Astrocyte of the cerebellum (primary cell): ENCODE measurements at regions not wholly inside any gene's neighbourhood (a gene's known extent, or its start where the extent isn't known, plus 50 kb on each side); places are given as distances from the start of the nearest gene placed in this dataset.

Experiments
- DNase-seq: peaks from one replicate; pipeline ENCODE4 v3.0.0-alpha.2; 2011; ENCODE audit warnings: low read depth
- H3K4me3 ChIP-seq: 2 replicates; pipeline ENCODE4 v1.5.1; 2011; ENCODE audit warnings: mild to moderate bottlenecking, low read depth, low read length, moderate library complexity
- CTCF ChIP-seq: IDR thresholded peaks from 2 replicates; pipeline ENCODE4 v1.5.1; 2012; ENCODE audit warnings: low read length, low read depth, moderate library complexity, mild to moderate bottlenecking; ENCODE audit errors: missing control alignments
- in situ Hi-C: cut with HindIII; loops from 2 replicates; pipeline ENCODE4 v1.10.0; 2017; ENCODE audit warnings: low sequenced_read_pairs

- in situ Hi-C loops, result no loop called here
- no peak for TF ChIP-seq CTCF
- H3K4me3 ChIP-seq, result no peak overlapping the region
- no peak for DNase-seq
These were observed 250.8 kb upstream of the CTAGE1 start for GRCh38 chr18:22668496-22668895.

- no peak for TF ChIP-seq CTCF
- in situ Hi-C loops, result no loop called here
- H3K4me3 ChIP-seq, result no peak overlapping the region
- no peak for DNase-seq
These were observed 253.2 kb upstream of the CTAGE1 start for GRCh38 chr18:22670914-22671313.

GRCh38 chr18:22673182-22673862 is 255.6 kb upstream of the CTAGE1 start:
- no peak for DNase-seq
- in situ Hi-C loops, result no loop called here
- TF ChIP-seq CTCF, result no peak
- no peak overlapping the region for H3K4me3 ChIP-seq

- in situ Hi-C loops, result no loop called here
- DNase-seq, result peak; percentile 82
- no peak overlapping the region for H3K4me3 ChIP-seq
- no peak for TF ChIP-seq CTCF
These were observed 256.6 kb upstream of the CTAGE1 start for GRCh38 chr18:22674272-22674671.

- DNase-seq, result no peak
- no peak overlapping the region for H3K4me3 ChIP-seq
- in situ Hi-C loops, result no loop called here
- no peak for TF ChIP-seq CTCF
These were observed 257.3 kb upstream of the CTAGE1 start for GRCh38 chr18:22675006-22675405.

- TF ChIP-seq CTCF, result no peak
- H3K4me3 ChIP-seq, result no peak overlapping the region
- no peak for DNase-seq
- in situ Hi-C loops, result no loop called here
These were observed 256.7 kb upstream of the RBBP8 start for GRCh38 chr18:22676423-22676822.
